ENCODE measurements at regions not wholly inside any gene's neighbourhood (a gene's known extent, or its start where the extent isn't known, plus 50 kb on each side); places are given as distances from the start of the nearest gene placed in this dataset.

DNA sequence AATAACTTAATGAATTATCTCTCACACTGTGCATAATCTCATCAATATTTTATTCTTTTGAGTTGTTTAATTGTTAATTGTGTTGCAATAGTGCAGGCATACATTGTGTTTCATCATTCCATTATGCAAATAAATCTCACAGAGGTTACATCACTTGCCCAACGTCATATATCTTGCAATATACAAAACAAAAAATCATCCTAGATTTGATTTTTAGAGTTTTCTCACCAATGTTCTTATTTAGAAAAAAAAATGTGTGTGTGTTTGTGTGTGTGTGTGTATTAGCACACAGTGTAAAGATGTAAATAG, 662.5 kb upstream of the GBE1 start:
- Histone ChIP-seq H3K4me2 (ENCODE audit: low read length) (no peak overlapping the region), H3K27ac (no peak overlapping the region), H3K4me1 (no peaks in the 10 kb centered on the region), H3K4me3 (ENCODE audit: low read depth, low read length) (no peak overlapping the region), H3K9ac (no peak overlapping the region), H3K36me3 (ENCODE audit: control insufficient read depth, insufficient read depth, low read length) (no peaks in the 10 kb centered on the region), H3K27me3 (ENCODE audit: control insufficient read depth, insufficient read depth, low read length) (peaks cover 4% of the 10 kb centered on the region), H2AFZ (no peak overlapping the region), H3K79me2 (no peaks in the 10 kb centered on the region), H3K9me3 (ENCODE audit: control insufficient read depth, low read length) (no peaks in the 10 kb centered on the region)
- TF ChIP-seq, protein P1, sequence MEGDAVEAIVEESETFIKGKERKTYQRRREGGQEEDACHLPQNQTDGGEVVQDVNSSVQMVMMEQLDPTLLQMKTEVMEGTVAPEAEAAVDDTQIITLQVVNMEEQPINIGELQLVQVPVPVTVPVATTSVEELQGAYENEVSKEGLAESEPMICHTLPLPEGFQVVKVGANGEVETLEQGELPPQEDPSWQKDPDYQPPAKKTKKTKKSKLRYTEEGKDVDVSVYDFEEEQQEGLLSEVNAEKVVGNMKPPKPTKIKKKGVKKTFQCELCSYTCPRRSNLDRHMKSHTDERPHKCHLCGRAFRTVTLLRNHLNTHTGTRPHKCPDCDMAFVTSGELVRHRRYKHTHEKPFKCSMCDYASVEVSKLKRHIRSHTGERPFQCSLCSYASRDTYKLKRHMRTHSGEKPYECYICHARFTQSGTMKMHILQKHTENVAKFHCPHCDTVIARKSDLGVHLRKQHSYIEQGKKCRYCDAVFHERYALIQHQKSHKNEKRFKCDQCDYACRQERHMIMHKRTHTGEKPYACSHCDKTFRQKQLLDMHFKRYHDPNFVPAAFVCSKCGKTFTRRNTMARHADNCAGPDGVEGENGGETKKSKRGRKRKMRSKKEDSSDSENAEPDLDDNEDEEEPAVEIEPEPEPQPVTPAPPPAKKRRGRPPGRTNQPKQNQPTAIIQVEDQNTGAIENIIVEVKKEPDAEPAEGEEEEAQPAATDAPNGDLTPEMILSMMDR (IDR thresholded peaks at IDR 0.05), result no peak

DNA sequence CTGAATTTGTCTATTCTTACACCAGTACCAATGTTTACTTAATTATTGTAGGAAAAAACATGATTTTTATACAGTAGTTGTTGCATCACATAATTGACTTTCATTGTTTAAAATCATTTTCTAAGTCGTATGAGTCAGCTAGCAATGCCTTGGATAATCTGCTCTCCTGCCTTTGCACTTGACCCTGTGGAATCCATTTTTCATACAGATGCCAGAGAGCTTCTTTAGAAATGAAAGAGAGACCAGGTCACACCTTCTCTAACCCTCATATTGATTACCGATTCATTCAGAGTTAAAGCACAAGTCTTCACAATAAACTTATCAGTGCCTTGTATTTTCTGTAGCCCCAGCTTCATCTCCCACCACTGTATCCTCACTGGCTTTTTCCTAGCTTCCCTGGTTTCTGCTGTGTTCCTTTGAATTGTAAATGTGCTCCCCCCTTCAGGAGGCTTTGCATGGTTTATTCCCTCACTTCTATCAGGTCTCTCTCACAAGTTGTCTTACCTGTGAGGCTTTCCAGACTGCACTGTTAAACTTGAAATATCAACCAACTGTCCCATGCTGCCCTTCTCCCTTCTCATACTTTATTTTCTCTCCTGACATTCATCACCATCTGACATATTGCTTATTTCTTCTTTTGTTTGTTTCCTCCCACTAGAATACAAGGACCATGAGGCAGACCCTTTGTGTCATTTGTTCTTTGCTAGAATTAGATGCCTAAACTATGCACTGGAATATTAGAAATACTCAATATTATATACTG, 662.0 kb upstream of the GBE1 start:
- H3K4me2 ChIP-seq (ENCODE audit: low read length), result no peak overlapping the region
- H3K9me3 ChIP-seq (ENCODE audit: control insufficient read depth, low read length), result no peaks in the 10 kb centered on the region
- no peak overlapping the region for H2AFZ ChIP-seq
- no peak overlapping the region for H3K9ac ChIP-seq
- H3K27me3 ChIP-seq (ENCODE audit: control insufficient read depth, insufficient read depth, low read length), result peaks cover 4% of the 10 kb centered on the region
- no peak overlapping the region for H3K4me3 ChIP-seq (ENCODE audit: low read depth, low read length)
- H3K79me2 ChIP-seq, result no peaks in the 10 kb centered on the region
- H3K27ac ChIP-seq, result no peak overlapping the region
- TF ChIP-seq, protein P1 (IDR thresholded peaks at IDR 0.05), result no peak
- H3K4me1 ChIP-seq, result no peaks in the 10 kb centered on the region
- no peaks in the 10 kb centered on the region for H3K36me3 ChIP-seq (ENCODE audit: control insufficient read depth, insufficient read depth, low read length)

DNA sequence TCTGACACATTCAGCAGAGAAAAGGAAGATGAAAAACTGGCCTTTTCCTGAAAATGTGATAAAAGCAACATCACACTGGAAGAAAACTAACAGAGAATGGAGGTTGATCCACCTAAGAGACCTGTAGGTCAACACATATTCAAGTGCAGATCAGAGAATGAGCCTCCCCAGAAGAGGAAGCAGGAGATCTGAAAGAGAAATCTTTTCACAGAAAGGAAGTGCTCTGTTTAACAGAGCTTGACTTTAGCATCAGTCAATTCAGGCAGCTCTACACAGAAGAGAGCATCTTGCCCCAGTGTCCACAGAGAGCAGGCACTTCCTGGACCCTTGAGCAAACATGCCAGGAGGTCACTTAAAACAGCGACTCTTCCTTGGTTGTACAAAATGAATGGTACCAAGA, 655.4 kb upstream of the GBE1 start:
- Histone ChIP-seq H3K4me3 (ENCODE audit: low read depth, low read length) (no peak overlapping the region), H3K4me2 (ENCODE audit: low read length) (no peak overlapping the region), H3K36me3 (ENCODE audit: control insufficient read depth, insufficient read depth, low read length) (no peaks in the 10 kb centered on the region), H3K79me2 (no peaks in the 10 kb centered on the region), H3K9me3 (ENCODE audit: control insufficient read depth, low read length) (no peaks in the 10 kb centered on the region), H3K27me3 (ENCODE audit: control insufficient read depth, insufficient read depth, low read length) (no peaks in the 10 kb centered on the region), H3K4me1 (no peaks in the 10 kb centered on the region), H3K9ac (no peak overlapping the region), H2AFZ (no peak overlapping the region), H3K27ac (no peak overlapping the region)
- TF ChIP-seq, protein P1 (IDR thresholded peaks at IDR 0.05), result no peak

DNA sequence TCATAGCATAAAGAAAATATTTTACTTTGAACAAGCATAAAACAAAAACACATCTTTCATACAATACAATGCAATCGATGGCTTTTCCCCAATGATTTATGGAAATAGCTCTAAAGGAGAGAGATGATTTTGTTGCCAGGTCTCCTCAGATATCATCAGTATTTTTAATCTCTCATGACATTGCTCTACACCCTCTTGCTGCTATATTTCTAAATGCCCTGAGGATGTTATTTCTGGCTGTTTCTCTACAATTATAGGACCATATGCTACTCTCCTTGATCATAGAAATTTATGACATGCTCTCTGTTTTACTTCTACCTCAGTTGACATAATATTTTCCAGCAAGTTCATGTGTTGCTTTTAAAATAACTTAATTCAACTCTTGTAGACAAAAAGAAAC, 654.9 kb upstream of the GBE1 start:
- Histone ChIP-seq H2AFZ (no peak overlapping the region), H3K36me3 (ENCODE audit: control insufficient read depth, insufficient read depth, low read length) (no peaks in the 10 kb centered on the region), H3K79me2 (no peaks in the 10 kb centered on the region), H3K4me3 (ENCODE audit: low read depth, low read length) (no peak overlapping the region), H3K9ac (no peak overlapping the region), H3K27ac (no peak overlapping the region), H3K9me3 (ENCODE audit: control insufficient read depth, low read length) (no peaks in the 10 kb centered on the region), H3K4me1 (no peaks in the 10 kb centered on the region), H3K27me3 (ENCODE audit: control insufficient read depth, insufficient read depth, low read length) (no peaks in the 10 kb centered on the region), H3K4me2 (ENCODE audit: low read length) (no peak overlapping the region)
- TF ChIP-seq, protein P1 (IDR thresholded peaks at IDR 0.05), result no peak

DNA sequence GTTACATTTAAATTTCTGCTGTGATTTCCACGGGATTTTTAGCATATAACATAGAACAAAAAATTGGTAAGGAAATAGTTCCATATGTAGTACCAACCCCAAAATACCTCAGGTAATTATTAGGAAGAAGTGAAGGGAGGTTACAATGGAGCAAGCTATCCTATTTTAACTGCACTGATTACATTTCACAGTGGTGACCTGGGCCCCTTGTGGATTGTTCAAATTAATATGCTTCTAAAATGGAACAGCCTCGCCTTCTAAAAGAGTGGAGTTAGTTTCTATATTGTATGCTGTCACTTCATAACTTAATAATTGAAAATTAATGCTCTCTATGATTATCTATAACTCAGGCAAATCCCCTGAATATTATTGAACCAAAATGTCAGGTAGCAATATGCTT, 651.7 kb upstream of the GBE1 start:
- Histone ChIP-seq H3K27me3 (ENCODE audit: control insufficient read depth, insufficient read depth, low read length) (no peaks in the 10 kb centered on the region), H3K79me2 (no peaks in the 10 kb centered on the region), H3K4me2 (ENCODE audit: low read length) (no peak overlapping the region), H3K27ac (no peak overlapping the region), H2AFZ (no peak overlapping the region), H3K36me3 (ENCODE audit: control insufficient read depth, insufficient read depth, low read length) (no peaks in the 10 kb centered on the region), H3K4me1 (no peaks in the 10 kb centered on the region), H3K9ac (no peak overlapping the region), H3K4me3 (ENCODE audit: low read depth, low read length) (no peak overlapping the region), H3K9me3 (ENCODE audit: control insufficient read depth, low read length) (no peaks in the 10 kb centered on the region)
- TF ChIP-seq, protein P1 (IDR thresholded peaks at IDR 0.05), result no peak
